Caco-2 (cell line): ENCODE measurements at regions not wholly inside any gene's neighbourhood (a gene's known extent, or its start where the extent isn't known, plus 50 kb on each side); places are given as distances from the start of the nearest gene placed in this dataset.

Experiments
- BruUV-seq: library from RNA; stranded (reverse); fragments of 400-500 nt; replicated peaks from 2 replicates; lab custom pipeline; 2021; lab: Mats Ljungman, UMichigan
- CTCF ChIA-PET: fragments of 300-600 bp; sonication (Branson Sonifier 250); formaldehyde crosslinking; loops from one replicate; lab custom pipeline; 2022; ENCODE audit warnings: antibody characterized with exemption; lab: Charles Lee
- POLR2A ChIA-PET: fragments of 300-600 bp; sonication (Branson Sonifier 250); formaldehyde crosslinking; loops from one replicate; lab custom pipeline; 2022; ENCODE audit warnings: antibody characterized with exemption; lab: Charles Lee
- DNase-seq, 2 experiments: peaks; one replicate each; pipeline versions ENCODE4 v3.0.0 to v3.0.0-alpha.2; 2020 to 2022
- H3K27me3 ChIP-seq: replicated peaks from 2 replicates; pipeline ENCODE4 v1.6.0; 2011; ENCODE audit warnings: low read length; ENCODE audit not compliant: control insufficient read depth, insufficient read depth
- H3K36me3 ChIP-seq: 2 replicates; pipeline ENCODE4 v1.5.1; 2011; ENCODE audit warnings: low read length; ENCODE audit not compliant: control insufficient read depth, insufficient read depth
- H3K4me1 ChIP-seq: fragments of 250-450 bp; sonication (Bioruptor Pico); 2 replicates; pipeline ENCODE4 v1.5.1; 2020; ENCODE audit warnings: mild to moderate bottlenecking
- H3K4me3 ChIP-seq: 2 replicates; pipeline ENCODE4 v1.5.1; 2011; ENCODE audit warnings: low read depth, mild to moderate bottlenecking, control low read depth, low read length
- H3K9me3 ChIP-seq: fragments of 250-450 bp; sonication (Bioruptor Pico); 2 replicates; pipeline ENCODE4 v1.5.1; 2020; ENCODE audit warnings: mild to moderate bottlenecking, moderate library complexity
- H3K27ac Mint-ChIP-seq: one replicate; pipeline ENCODE4 v1.8.0; 2022; ENCODE audit warnings: mixed read lengths; ENCODE audit not compliant: unreplicated experiment
- H3K27me3 Mint-ChIP-seq: one replicate; pipeline ENCODE4 v1.8.0; 2022; ENCODE audit warnings: mixed read lengths; ENCODE audit not compliant: insufficient read depth, unreplicated experiment
- H3K36me3 Mint-ChIP-seq: one replicate; pipeline ENCODE4 v1.8.0; 2022; ENCODE audit warnings: mild to moderate bottlenecking, mixed read lengths; ENCODE audit not compliant: insufficient read depth, unreplicated experiment
- H3K4me1 Mint-ChIP-seq: one replicate; pipeline ENCODE4 v1.8.0; 2022; ENCODE audit warnings: low read depth, mixed read lengths; ENCODE audit not compliant: unreplicated experiment
- H3K4me3 Mint-ChIP-seq: one replicate; pipeline ENCODE4 v1.8.0; 2022; ENCODE audit warnings: mild to moderate bottlenecking, moderate library complexity, mixed read lengths; ENCODE audit not compliant: unreplicated experiment
- H3K9me3 Mint-ChIP-seq: one replicate; pipeline ENCODE4 v1.8.0; 2022; ENCODE audit warnings: mixed read lengths; ENCODE audit not compliant: unreplicated experiment
- CTCF ChIP-seq, 2 experiments: fragments of 200-600 bp in 1 of 2; IDR thresholded peaks; 1 replicate in 1 of 2; 2 replicates in 1 of 2; pipeline versions ENCODE4 v1.5.1 to v1.8.0; 2011 to 2022; ENCODE audit warnings: antibody characterized with exemption in 1 of 2, control low read depth in 1 of 2, inconsistent platforms in 1 of 2, low read depth in 1 of 2, low read length in 1 of 2, mild to moderate bottlenecking in 1 of 2, moderate library complexity in 1 of 2; ENCODE audit not compliant: insufficient read depth in 1 of 2, severe bottlenecking in 1 of 2, unreplicated experiment in 1 of 2
- intact Hi-C: fragments of 100-400 bp; cut with micrococcal nuclease; formaldehyde crosslinking; loops from one replicate; pipeline ENCODE4 v1.10.0; 2022; ENCODE audit not compliant: unreplicated experiment

DNA sequence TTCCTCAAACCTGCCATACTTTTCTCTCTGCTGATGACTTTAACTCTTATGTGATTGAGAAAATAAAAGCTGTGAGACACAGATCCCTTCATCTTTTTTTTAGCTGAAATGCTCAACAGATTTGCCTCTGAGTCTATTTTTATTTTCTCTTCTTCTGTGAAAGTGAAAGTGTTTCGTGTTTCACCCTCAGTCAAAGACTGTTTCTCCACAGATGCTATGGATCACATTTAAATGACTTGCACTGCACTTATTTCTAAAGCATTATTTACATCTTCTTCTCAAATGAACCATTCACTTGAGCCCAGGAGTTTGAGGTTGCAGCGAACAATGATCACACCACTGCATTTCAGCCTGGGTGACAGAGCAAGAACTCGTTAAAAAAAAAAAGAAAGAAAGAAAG is 890.1 kb upstream of the PCDH20 start:
- ChIA-PET CTCF (no interaction called here), POLR2A (no interaction called here)
- Mint-ChIP-seq H3K27ac (no peak overlapping the region), H3K27me3 (no peaks in the 10 kb centered on the region), H3K4me1 (no peaks in the 10 kb centered on the region), H3K36me3 (no peaks in the 10 kb centered on the region), H3K9me3 (no peaks in the 10 kb centered on the region), H3K4me3 (no peak overlapping the region)
- H3K4me1 ChIP-seq: no peaks in the 10 kb centered on the region
- intact Hi-C loops: no loop called here
- DNase-seq: no peak
- no peak overlapping the region for H3K4me3 ChIP-seq
- H3K9me3 ChIP-seq: no peaks in the 10 kb centered on the region
- BruUV-seq: no TSS peak
- H3K27me3 ChIP-seq: no peaks in the 10 kb centered on the region
- no peak for TF ChIP-seq CTCF (IDR thresholded peaks at IDR 0.05; ENCODE audit: insufficient read depth in 1 of 2, low read depth in 1 of 2, low read length in 1 of 2, severe bottlenecking in 1 of 2, unreplicated experiment in 1 of 2)
- H3K36me3 ChIP-seq: no peaks in the 10 kb centered on the region

DNA sequence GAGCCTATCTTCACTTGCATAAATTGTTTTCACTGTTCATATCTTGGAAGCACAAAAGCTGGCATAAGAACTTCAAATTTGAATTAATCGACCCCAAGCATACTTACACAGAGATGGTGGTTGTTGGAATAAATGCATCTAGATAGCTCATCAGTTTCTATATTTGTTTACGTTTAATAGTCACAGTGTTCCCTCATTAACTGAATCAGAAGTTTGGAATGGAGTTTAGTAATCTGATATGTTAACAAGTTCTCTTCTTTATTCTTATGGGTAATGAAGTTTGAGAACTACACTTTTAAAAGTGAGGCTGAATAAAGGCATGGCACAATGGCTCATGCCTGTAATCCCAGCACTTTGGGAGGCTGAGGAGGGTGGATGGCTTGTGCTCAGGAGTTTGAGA is 886.7 kb upstream of the PCDH20 start:
- no TSS peak for BruUV-seq
- Mint-ChIP-seq H3K4me3 (no peak overlapping the region), H3K9me3 (no peaks in the 10 kb centered on the region), H3K4me1 (no peaks in the 10 kb centered on the region), H3K27ac (no peak overlapping the region), H3K36me3 (no peaks in the 10 kb centered on the region), H3K27me3 (no peaks in the 10 kb centered on the region)
- Histone ChIP-seq H3K4me1 (no peaks in the 10 kb centered on the region), H3K27me3 (no peaks in the 10 kb centered on the region), H3K36me3 (no peaks in the 10 kb centered on the region), H3K9me3 (no peaks in the 10 kb centered on the region), H3K4me3 (no peak overlapping the region)
- ChIA-PET POLR2A (no interaction called here), CTCF (no interaction called here)
- DNase-seq: no peak
- TF ChIP-seq CTCF (IDR thresholded peaks at IDR 0.05; ENCODE audit: insufficient read depth in 1 of 2, low read depth in 1 of 2, low read length in 1 of 2, severe bottlenecking in 1 of 2, unreplicated experiment in 1 of 2): no peak
- intact Hi-C loops: no loop called here

- Mint-ChIP-seq H3K4me3 (no peak overlapping the region), H3K27me3 (no peaks in the 10 kb centered on the region), H3K36me3 (no peaks in the 10 kb centered on the region), H3K27ac (no peak overlapping the region), H3K9me3 (no peaks in the 10 kb centered on the region), H3K4me1 (no peaks in the 10 kb centered on the region)
- DNase-seq: no peak
- Histone ChIP-seq H3K9me3 (no peaks in the 10 kb centered on the region), H3K4me3 (no peak overlapping the region), H3K27me3 (no peaks in the 10 kb centered on the region), H3K4me1 (no peaks in the 10 kb centered on the region), H3K36me3 (no peaks in the 10 kb centered on the region)
- no peak for TF ChIP-seq CTCF (IDR thresholded peaks at IDR 0.05; ENCODE audit: insufficient read depth in 1 of 2, low read depth in 1 of 2, low read length in 1 of 2, severe bottlenecking in 1 of 2, unreplicated experiment in 1 of 2)
- ChIA-PET POLR2A (no interaction called here), CTCF (no interaction called here)
- BruUV-seq: no TSS peak
- intact Hi-C loops: no loop called here
Measured at GRCh38 chr13:62299988-62300387, 884.3 kb upstream of the PCDH20 start.
